ENCODE measurements at regions not wholly inside any gene's neighbourhood (a gene's known extent, or its start where the extent isn't known, plus 50 kb on each side); places are given as distances from the start of the nearest gene placed in this dataset.

DNA sequence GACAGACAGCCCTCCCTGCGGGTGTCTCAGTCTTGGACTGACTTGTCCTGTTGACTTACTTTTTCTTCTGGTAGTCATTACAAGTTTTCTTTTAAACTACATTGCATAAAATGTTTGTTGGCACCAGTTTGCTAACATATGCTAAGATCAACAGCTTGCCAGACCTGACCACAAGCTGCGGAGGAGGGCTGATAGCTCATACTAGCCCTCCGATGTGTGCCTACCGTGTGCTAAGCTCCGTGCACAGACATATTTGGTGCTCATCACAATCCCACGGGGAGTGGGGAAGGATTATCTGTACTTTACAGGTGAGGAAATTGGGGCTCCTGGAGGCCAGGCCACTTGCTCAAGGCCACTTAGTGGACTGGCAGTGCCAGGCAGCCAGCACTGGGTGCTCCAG, 72.8 kb upstream of the YPEL5 start:
- TF ChIP-seq POLR2A (IDR thresholded peaks at IDR 0.05; ENCODE audit: extremely low read depth, insufficient read length) (no peak), MYC (IDR thresholded peaks at IDR 0.05; ENCODE audit: low read depth, low read length) (no peak)
- TF ChIP-seq, protein P1, sequence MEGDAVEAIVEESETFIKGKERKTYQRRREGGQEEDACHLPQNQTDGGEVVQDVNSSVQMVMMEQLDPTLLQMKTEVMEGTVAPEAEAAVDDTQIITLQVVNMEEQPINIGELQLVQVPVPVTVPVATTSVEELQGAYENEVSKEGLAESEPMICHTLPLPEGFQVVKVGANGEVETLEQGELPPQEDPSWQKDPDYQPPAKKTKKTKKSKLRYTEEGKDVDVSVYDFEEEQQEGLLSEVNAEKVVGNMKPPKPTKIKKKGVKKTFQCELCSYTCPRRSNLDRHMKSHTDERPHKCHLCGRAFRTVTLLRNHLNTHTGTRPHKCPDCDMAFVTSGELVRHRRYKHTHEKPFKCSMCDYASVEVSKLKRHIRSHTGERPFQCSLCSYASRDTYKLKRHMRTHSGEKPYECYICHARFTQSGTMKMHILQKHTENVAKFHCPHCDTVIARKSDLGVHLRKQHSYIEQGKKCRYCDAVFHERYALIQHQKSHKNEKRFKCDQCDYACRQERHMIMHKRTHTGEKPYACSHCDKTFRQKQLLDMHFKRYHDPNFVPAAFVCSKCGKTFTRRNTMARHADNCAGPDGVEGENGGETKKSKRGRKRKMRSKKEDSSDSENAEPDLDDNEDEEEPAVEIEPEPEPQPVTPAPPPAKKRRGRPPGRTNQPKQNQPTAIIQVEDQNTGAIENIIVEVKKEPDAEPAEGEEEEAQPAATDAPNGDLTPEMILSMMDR (IDR thresholded peaks at IDR 0.05; ENCODE audit: low read depth, low read length), result no peak
- TF ChIP-seq, protein P2, sequence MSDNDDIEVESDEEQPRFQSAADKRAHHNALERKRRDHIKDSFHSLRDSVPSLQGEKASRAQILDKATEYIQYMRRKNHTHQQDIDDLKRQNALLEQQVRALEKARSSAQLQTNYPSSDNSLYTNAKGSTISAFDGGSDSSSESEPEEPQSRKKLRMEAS (IDR thresholded peaks at IDR 0.05; ENCODE audit: low read depth, low read length), result no peak
- peak; percentile 17 for DNase-seq (ENCODE audit: low read depth)
- no peak overlapping the region for H3K4me3 ChIP-seq (ENCODE audit: low read depth, low read length)

DNA sequence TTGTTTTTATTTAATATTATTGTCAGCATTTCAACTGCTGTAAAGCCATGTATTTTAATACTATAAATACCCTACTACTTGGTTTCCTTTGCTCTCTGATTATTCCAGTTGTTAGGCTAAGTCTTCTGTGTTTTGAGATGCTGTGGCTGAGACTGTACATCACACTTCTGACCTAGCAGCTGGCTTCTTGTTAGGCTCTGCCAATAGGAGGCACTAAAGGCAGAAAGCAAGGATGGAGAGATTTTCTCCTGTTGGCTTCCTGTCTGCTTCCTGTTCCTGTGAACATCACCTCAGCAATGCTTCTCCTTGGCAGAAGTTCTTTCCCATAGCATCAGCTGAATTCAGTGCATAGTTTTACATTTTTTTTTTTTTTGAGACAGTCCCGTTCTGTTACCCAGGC, 68.3 kb upstream of the YPEL5 start:
- TF ChIP-seq POLR2A (IDR thresholded peaks at IDR 0.05; ENCODE audit: extremely low read depth, insufficient read length) (no peak), MYC (IDR thresholded peaks at IDR 0.05; ENCODE audit: low read depth, low read length) (no peak)
- TF ChIP-seq, protein P1 (IDR thresholded peaks at IDR 0.05; ENCODE audit: low read depth, low read length), result no peak
- TF ChIP-seq, protein P2 (IDR thresholded peaks at IDR 0.05; ENCODE audit: low read depth, low read length), result no peak
- no peak overlapping the region for H3K4me3 ChIP-seq (ENCODE audit: low read depth, low read length)
- DNase-seq (ENCODE audit: low read depth), result no peak

DNA sequence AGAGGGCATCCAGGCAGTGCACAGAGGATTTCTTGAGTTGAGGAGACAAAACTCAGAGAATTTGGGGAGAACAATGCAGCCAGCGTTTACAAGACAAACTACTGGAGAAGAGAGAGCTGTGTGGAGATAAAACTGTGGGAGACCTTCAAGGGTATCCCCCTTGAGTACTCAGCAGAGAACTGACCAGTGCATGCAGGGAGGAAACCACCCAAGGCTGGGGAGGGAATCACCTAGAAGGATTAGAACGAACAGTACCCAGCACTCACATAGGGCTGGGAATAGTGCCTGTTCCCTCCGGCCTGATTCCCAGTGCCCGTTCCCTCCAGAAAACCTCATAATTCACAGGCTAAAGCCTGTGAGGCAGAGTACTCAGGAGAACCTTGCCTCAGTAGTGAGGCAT, 61.9 kb upstream of the YPEL5 start:
- DNase-seq (ENCODE audit: low read depth), result no peak
- TF ChIP-seq POLR2A (IDR thresholded peaks at IDR 0.05; ENCODE audit: extremely low read depth, insufficient read length) (no peak), MYC (IDR thresholded peaks at IDR 0.05; ENCODE audit: low read depth, low read length) (no peak)
- TF ChIP-seq, protein P2 (IDR thresholded peaks at IDR 0.05; ENCODE audit: low read depth, low read length), result no peak
- TF ChIP-seq, protein P1 (IDR thresholded peaks at IDR 0.05; ENCODE audit: low read depth, low read length), result no peak

DNA sequence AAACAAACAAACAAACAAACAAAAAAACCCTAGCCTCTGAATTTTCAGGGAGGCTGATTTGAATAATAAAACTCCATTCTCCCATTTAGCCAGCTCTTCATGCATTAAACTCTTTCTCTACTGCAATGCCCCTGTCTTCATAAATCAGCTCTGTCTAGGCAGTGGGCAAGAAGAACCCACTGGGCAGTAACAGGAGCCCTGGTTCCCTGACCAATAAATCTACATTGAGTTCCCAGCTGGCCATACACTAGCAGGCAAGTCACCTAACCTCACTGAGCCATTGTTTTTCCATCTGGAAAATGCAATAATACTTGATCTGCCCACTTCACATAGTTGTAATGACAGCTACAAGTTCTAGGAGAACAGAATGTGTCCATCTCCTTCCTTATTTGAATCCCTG, 57.6 kb upstream of the YPEL5 start:
- DNase-seq (ENCODE audit: low read depth), result no peak
- TF ChIP-seq MYC (IDR thresholded peaks at IDR 0.05; ENCODE audit: low read depth, low read length), result no peak
- no peak overlapping the region for H3K4me3 ChIP-seq (ENCODE audit: low read depth, low read length)

More for the DNA sequence above, 61.9 kb upstream of the YPEL5 start:
- H3K4me3 ChIP-seq (ENCODE audit: low read depth, low read length), result no peak overlapping the region

DNA sequence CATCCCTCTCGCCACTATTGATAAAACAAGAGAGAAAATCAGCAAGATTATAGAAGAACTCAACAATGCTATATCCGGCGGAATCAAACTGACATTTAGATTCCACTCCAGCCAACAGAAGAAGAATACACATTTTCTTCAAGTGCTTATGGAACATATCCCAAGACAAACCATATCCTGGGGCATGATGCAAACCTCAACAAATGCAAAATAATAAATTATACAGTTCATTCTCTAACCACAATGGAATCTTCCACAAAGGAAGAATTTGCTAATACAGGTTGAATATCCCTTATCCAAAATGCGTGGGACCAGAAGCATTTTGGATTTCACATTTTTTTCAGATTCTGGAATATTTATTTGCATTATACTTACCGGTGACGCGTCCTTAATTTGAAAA, 51.4 kb upstream of the YPEL5 start:
- DNase-seq (ENCODE audit: low read depth), result no peak
- H3K4me3 ChIP-seq (ENCODE audit: low read depth, low read length), result no peak overlapping the region
- TF ChIP-seq MYC (IDR thresholded peaks at IDR 0.05; ENCODE audit: low read depth, low read length) (no peak), POLR2A (IDR thresholded peaks at IDR 0.05; ENCODE audit: extremely low read depth, insufficient read length) (no peak)
- TF ChIP-seq, protein P2 (IDR thresholded peaks at IDR 0.05; ENCODE audit: low read depth, low read length), result no peak
- TF ChIP-seq, protein P1 (IDR thresholded peaks at IDR 0.05; ENCODE audit: low read depth, low read length), result no peak

DNA sequence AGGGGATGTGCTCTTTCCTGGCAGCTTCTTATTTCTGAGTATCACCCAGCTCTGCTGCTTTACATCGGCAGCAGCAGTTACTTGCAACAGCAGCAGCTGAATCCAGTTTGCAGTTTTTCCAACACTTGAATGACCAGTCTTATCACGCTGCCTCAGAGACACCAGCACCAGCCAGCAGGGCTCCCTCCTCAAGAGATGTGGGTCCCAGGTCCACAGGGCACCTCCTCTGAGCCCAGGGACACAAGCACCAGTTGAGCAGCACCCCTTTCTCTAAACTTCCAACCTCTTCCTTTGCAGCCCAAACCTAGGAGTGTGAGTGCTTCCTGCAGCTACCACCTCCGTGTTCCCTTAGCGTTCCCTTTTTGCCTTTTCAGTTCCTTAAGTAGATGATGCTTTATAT, 50.4 kb upstream of the YPEL5 start:
- H3K4me3 ChIP-seq (ENCODE audit: low read depth, low read length), result no peak overlapping the region
- no peak for DNase-seq (ENCODE audit: low read depth)
- TF ChIP-seq, protein P1 (IDR thresholded peaks at IDR 0.05; ENCODE audit: low read depth, low read length), result no peak
- TF ChIP-seq POLR2A (IDR thresholded peaks at IDR 0.05; ENCODE audit: extremely low read depth, insufficient read length), result no peak
- TF ChIP-seq, protein P2 (IDR thresholded peaks at IDR 0.05; ENCODE audit: low read depth, low read length), result no peak
- no peak for TF ChIP-seq MYC (IDR thresholded peaks at IDR 0.05; ENCODE audit: low read depth, low read length)
